PFSK-1 (cell line): ENCODE measurements at regions not wholly inside any gene's neighbourhood (a gene's known extent, or its start where the extent isn't known, plus 50 kb on each side); places are given as distances from the start of the nearest gene placed in this dataset.

Experiments used
- FOXP2 ChIP-seq: optimal IDR thresholded peaks from 2 replicates; pipeline ENCODE3; 2011; ENCODE audit warnings: borderline replicate concordance, control low read depth, inconsistent platforms; ENCODE audit not compliant: insufficient read depth; ENCODE audit errors: extremely low read length, extremely low read depth
- POLR2AphosphoS5 ChIP-seq: IDR thresholded peaks from 2 replicates; pipeline ENCODE4 v1.6.1; 2012; ENCODE audit warnings: low read depth, mild to moderate bottlenecking, control low read depth, low read length, moderate library complexity
- SIN3A ChIP-seq: IDR thresholded peaks from 2 replicates; pipeline ENCODE4 v1.6.1; 2012; ENCODE audit warnings: mild to moderate bottlenecking, low read length, moderate library complexity, borderline replicate concordance; ENCODE audit not compliant: insufficient read depth
- TAF1 ChIP-seq: IDR thresholded peaks from 2 replicates; pipeline ENCODE4 v1.6.1; 2012; ENCODE audit warnings: low read length, control low read depth, borderline replicate concordance; ENCODE audit not compliant: insufficient read depth
- TF ChIP-seq, protein P1 (sequence below), 2 experiments: IDR thresholded peaks; 2 replicates each; pipeline versions ENCODE4 v1.6.1 to v1.8.0; 2011 to 2012; ENCODE audit warnings: low read depth in 2 of 2, low read length in 2 of 2, control low read depth in 1 of 2, inconsistent platforms in 1 of 2, mild to moderate bottlenecking in 1 of 2, moderate library complexity in 1 of 2; ENCODE audit not compliant: insufficient read depth in 1 of 2

GRCh38 chr10:109027534-109028185 is 895.7 kb downstream of the XPNPEP1 start:
- TF ChIP-seq, protein P1, sequence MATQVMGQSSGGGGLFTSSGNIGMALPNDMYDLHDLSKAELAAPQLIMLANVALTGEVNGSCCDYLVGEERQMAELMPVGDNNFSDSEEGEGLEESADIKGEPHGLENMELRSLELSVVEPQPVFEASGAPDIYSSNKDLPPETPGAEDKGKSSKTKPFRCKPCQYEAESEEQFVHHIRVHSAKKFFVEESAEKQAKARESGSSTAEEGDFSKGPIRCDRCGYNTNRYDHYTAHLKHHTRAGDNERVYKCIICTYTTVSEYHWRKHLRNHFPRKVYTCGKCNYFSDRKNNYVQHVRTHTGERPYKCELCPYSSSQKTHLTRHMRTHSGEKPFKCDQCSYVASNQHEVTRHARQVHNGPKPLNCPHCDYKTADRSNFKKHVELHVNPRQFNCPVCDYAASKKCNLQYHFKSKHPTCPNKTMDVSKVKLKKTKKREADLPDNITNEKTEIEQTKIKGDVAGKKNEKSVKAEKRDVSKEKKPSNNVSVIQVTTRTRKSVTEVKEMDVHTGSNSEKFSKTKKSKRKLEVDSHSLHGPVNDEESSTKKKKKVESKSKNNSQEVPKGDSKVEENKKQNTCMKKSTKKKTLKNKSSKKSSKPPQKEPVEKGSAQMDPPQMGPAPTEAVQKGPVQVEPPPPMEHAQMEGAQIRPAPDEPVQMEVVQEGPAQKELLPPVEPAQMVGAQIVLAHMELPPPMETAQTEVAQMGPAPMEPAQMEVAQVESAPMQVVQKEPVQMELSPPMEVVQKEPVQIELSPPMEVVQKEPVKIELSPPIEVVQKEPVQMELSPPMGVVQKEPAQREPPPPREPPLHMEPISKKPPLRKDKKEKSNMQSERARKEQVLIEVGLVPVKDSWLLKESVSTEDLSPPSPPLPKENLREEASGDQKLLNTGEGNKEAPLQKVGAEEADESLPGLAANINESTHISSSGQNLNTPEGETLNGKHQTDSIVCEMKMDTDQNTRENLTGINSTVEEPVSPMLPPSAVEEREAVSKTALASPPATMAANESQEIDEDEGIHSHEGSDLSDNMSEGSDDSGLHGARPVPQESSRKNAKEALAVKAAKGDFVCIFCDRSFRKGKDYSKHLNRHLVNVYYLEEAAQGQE (IDR thresholded peaks at IDR 0.05; ENCODE audit: insufficient read depth in 1 of 2, low read depth in 2 of 2, low read length in 2 of 2) = no peak
- TF ChIP-seq SIN3A (no peak), FOXP2 (no peak), POLR2AphosphoS5 (no peak), TAF1 (no peak)

- no peak for TF ChIP-seq POLR2AphosphoS5
- TF ChIP-seq, protein P1 (IDR thresholded peaks at IDR 0.05; ENCODE audit: insufficient read depth in 1 of 2, low read depth in 2 of 2, low read length in 2 of 2) = no peak
- no peak for TF ChIP-seq FOXP2
- TF ChIP-seq SIN3A = no peak
- no peak for TF ChIP-seq TAF1
These were observed 898.1 kb downstream of the XPNPEP1 start for GRCh38 chr10:109025172-109025571.

DNA sequence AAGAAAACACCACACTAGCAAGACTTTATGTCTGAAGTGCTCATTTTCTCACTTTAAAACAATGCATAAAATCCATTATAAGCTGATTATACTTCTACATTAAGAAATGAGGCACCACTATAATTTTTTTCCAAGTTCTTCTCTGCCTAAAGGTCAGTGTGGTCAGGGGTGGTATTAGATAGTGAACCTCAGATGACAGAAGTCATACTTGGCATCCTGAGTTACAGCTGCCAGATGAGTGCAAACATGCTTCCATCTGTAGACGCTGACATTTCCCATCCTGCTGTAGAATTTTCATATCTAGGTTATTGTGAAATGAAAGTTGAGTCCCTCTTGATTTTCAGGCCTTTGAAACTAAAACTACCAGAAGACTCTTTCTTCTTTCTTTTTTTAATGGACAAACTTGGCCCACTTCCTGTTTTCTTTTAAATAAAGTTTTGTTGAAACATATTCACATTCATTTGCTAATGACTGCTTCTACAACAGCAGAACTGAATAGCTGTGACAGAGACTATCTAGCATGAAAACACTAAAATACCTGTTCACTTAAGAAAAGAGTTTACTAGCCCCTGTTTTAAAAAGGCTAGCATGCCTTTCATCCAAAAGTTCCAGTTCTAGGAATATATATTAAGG is 900.8 kb downstream of the XPNPEP1 start:
- TF ChIP-seq TAF1 = no peak
- TF ChIP-seq, protein P1 (IDR thresholded peaks at IDR 0.05; ENCODE audit: insufficient read depth in 1 of 2, low read depth in 2 of 2, low read length in 2 of 2) = no peak
- TF ChIP-seq SIN3A = no peak
- no peak for TF ChIP-seq POLR2AphosphoS5
- TF ChIP-seq FOXP2 = no peak

GRCh38 chr10:109019001-109019424 is 904.3 kb downstream of the XPNPEP1 start:
- TF ChIP-seq TAF1 (no peak), SIN3A (no peak), POLR2AphosphoS5 (no peak), FOXP2 (no peak)
- TF ChIP-seq, protein P1 (IDR thresholded peaks at IDR 0.05; ENCODE audit: insufficient read depth in 1 of 2, low read depth in 2 of 2, low read length in 2 of 2) = no peak
